Ovary (tissue), 7 donors: ENCODE measurements at regions not wholly inside any gene's neighbourhood (a gene's known extent, or its start where the extent isn't known, plus 50 kb on each side); places are given as distances from the start of the nearest gene placed in this dataset.
"Not testable (repeated sequence)": the region's sequence is repeated elsewhere in the genome, so short reads cannot be mapped to it uniquely, and the experiment has no call there.

ENCODE experiments used
- DNase-seq, 5 donors: peaks; one replicate each; pipeline ENCODE4 v3.0.0-alpha.2; 2019 to 2020
- H3K27ac ChIP-seq, 2 donors: fragments of 200-600 bp; one replicate each; pipeline versions ENCODE4 v1.5.1 to v1.8.0; 2019 to 2022
- H3K27me3 ChIP-seq: fragments of 200-600 bp; one replicate; pipeline ENCODE4 v1.8.0; 2022
- H3K36me3 ChIP-seq: fragments of 200-600 bp; sonication (generic); one replicate; pipeline ENCODE4 v1.5.1; 2019
- H3K4me1 ChIP-seq: one replicate; pipeline ENCODE4 v1.8.1; 2013; ENCODE audit warnings: mild to moderate bottlenecking, moderate library complexity; ENCODE audit not compliant: insufficient read depth
- H3K4me3 ChIP-seq: fragments of 200-600 bp; sonication (generic); one replicate; pipeline ENCODE4 v1.5.1; 2017
- H3K9me3 ChIP-seq, 2 donors: fragments of 200-600 bp in 1 of 2; sonication (generic) in 1 of 2; one replicate each; pipeline versions ENCODE4 v1.5.1 to v1.8.1; 2013 to 2019; ENCODE audit warnings: mild to moderate bottlenecking in 1 of 2, moderate library complexity in 1 of 2
- CTCF ChIP-seq, 3 donors: fragments of 450-650 bp in 2 of 3; fragments of 200-600 bp in 1 of 3; IDR thresholded peaks; one replicate each; pipeline versions ENCODE4 v1.5.1 to v1.8.0; 2016 to 2022; ENCODE audit warnings: antibody characterized with exemption in 3 of 3, mild to moderate bottlenecking in 1 of 3
- EP300 ChIP-seq: sonication (generic); formaldehyde crosslinking; IDR thresholded peaks from one replicate; pipeline ENCODE4 v1.6.1; 2017; ENCODE audit warnings: antibody characterized with exemption
- POLR2A ChIP-seq: fragments of 450-650 bp; IDR thresholded peaks from one replicate; pipeline ENCODE4 v1.6.1; 2017; ENCODE audit warnings: antibody characterized with exemption, mild to moderate bottlenecking, moderate library complexity
- WGBS, 3 donors: extraction: QIAGEN DNeasy Blood & Tissue Kit in 1 of 3; methylation state at CpG; one replicate each; pipeline versions ENCODE4 v1.1.5 to v1.1.7; 2013 to 2017; 5-methylcytosine and 5-hydroxymethylcytosine counted together
- intact Hi-C, 4 donors: fragments of 100-400 bp; cut with DNase I; formaldehyde crosslinking; loops; one replicate each; pipeline versions ENCODE4 v1.11.0 to v1.15.1; 2022 to 2023
- donor health status: DM: no; HTN: no; CAD: no; lungs with moderate emphysema.
- donor health status: DM: no; HTN: no; CAD: no.
- donor health status: Bipolar disorder and iron deficiency.
- donor health status: DM: no; HTN: no; CAD: no.
- donor health status: DM: yes; HTN: yes; CAD: no.

- 80 to 86% (median 85%) methylated on average over 5 of the region's 5 CpGs for WGBS, 3 donors
- Histone ChIP-seq H3K4me3 (no peak overlapping the region), H3K9me3 (no peaks in the 10 kb centered on the region), H3K27me3 (no peaks in the 10 kb centered on the region), H3K4me1 (peaks cover under 1% of the 10 kb centered on the region), H3K27ac (no peak overlapping the region), H3K36me3 (no peaks in the 10 kb centered on the region)
- no peak for DNase-seq
- intact Hi-C loops: no loop called here
- TF ChIP-seq EP300: no peak
- TF ChIP-seq POLR2A: no peak
- TF ChIP-seq CTCF (IDR thresholded peaks at IDR 0.05): no peak
Measured at GRCh38 chr4:169934794-169935429, 91.3 kb downstream of the MFAP3L start.

GRCh38 chr4:169933531-169933930 is 92.7 kb downstream of the MFAP3L start:
- WGBS, 3 donors: 58 to 65% (median 64%) methylated on average over 3 of the region's 3 CpGs
- TF ChIP-seq POLR2A: no peak
- TF ChIP-seq CTCF (IDR thresholded peaks at IDR 0.05): no peak
- TF ChIP-seq EP300: no peak
- intact Hi-C loops: no loop called here

GRCh38 chr4:169931964-169932363 is 94.2 kb downstream of the MFAP3L start:
- H3K4me3 ChIP-seq: no peak overlapping the region
- no peak overlapping the region for H3K27ac ChIP-seq
- intact Hi-C loops: no loop called here
- no peaks in the 10 kb centered on the region for H3K27me3 ChIP-seq
- H3K9me3 ChIP-seq: no peaks in the 10 kb centered on the region
- no peak for DNase-seq
- H3K36me3 ChIP-seq: no peaks in the 10 kb centered on the region
- H3K4me1 ChIP-seq: peaks cover 1% of the 10 kb centered on the region
- WGBS, 3 donors: 9 to 34% (median 17%) methylated on average over 3 of the region's 3 CpGs
- no peak for TF ChIP-seq EP300
- no peak for TF ChIP-seq POLR2A
- no peak for TF ChIP-seq CTCF (IDR thresholded peaks at IDR 0.05)

More at GRCh38 chr4:169933531-169933930, 92.7 kb downstream of the MFAP3L start:
- Histone ChIP-seq H3K4me3 (no peak overlapping the region), H3K4me1 (peaks cover 1% of the 10 kb centered on the region), H3K27me3 (no peaks in the 10 kb centered on the region), H3K36me3 (no peaks in the 10 kb centered on the region), H3K27ac (no peak overlapping the region), H3K9me3 (no peaks in the 10 kb centered on the region)
- no peak for DNase-seq

GRCh38 chr4:169930755-169931154 is 95.4 kb downstream of the MFAP3L start:
- H3K27me3 ChIP-seq, H3K4me1 ChIP-seq, DNase-seq, H3K4me3 ChIP-seq, intact Hi-C loops, H3K27ac ChIP-seq, H3K36me3 ChIP-seq, H3K9me3 ChIP-seq: not testable (repeated sequence)
- WGBS, 3 donors: 84 to 95% (median 89%) methylated on average over 1 of the region's 1 CpG

- Histone ChIP-seq H3K4me1 (peaks cover 1% of the 10 kb centered on the region), H3K27me3 (no peaks in the 10 kb centered on the region), H3K36me3 (no peaks in the 10 kb centered on the region), H3K9me3 (no peaks in the 10 kb centered on the region), H3K4me3 (no peak overlapping the region), H3K27ac (no peak overlapping the region)
- no peak for TF ChIP-seq CTCF (IDR thresholded peaks at IDR 0.05)
- no peak for TF ChIP-seq EP300
- no peak for TF ChIP-seq POLR2A
- intact Hi-C loops: no loop called here
- WGBS, 3 donors: 40 to 60% (median 50%) methylated on average over 4 of the region's 4 CpGs
- DNase-seq: no peak
Measured at GRCh38 chr4:169927280-169927679, 98.9 kb downstream of the MFAP3L start.
